ENCODE measurements at regions not wholly inside any gene's neighbourhood (a gene's known extent, or its start where the extent isn't known, plus 50 kb on each side); places are given as distances from the start of the nearest gene placed in this dataset.

DNA sequence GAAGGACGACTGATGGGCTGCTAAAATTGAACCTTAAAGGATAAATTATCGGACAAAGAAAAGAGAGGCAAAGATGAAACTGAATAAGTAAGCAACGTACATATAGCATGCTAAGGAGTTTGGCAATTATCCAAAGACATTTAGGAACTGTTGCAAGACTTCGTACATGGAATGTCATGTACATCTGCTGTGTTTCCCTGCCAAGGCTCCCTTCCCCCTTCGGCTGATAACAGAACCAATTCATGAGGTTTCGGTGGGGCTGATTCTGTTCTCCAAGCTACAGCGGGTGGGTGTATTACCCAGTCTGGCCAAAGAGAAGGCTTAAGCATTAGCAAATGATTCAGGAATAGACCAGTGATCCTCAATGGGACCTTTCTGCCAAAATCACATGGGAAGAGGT lies 190.9 kb upstream of the FREM1 start:
- TF ChIP-seq CTCF (conservative IDR thresholded peaks at IDR 0.05; ENCODE audit: low read depth in 2 of 2) = no peak
- no peak for TF ChIP-seq EZH2phosphoT487 (IDR thresholded peaks at IDR 0.05; ENCODE audit: unreplicated experiment)
- TF ChIP-seq POLR2AphosphoS5 (IDR thresholded peaks at IDR 0.05; ENCODE audit: low read depth) = no peak
- no peak for TF ChIP-seq EZH2 (IDR thresholded peaks at IDR 0.05; ENCODE audit: low read depth, unreplicated experiment)
- no peak for TF ChIP-seq CREB1 (CRISPR knock-in tag; IDR thresholded peaks at IDR 0.05; ENCODE audit: low read depth)
- TF ChIP-seq, protein P1, sequence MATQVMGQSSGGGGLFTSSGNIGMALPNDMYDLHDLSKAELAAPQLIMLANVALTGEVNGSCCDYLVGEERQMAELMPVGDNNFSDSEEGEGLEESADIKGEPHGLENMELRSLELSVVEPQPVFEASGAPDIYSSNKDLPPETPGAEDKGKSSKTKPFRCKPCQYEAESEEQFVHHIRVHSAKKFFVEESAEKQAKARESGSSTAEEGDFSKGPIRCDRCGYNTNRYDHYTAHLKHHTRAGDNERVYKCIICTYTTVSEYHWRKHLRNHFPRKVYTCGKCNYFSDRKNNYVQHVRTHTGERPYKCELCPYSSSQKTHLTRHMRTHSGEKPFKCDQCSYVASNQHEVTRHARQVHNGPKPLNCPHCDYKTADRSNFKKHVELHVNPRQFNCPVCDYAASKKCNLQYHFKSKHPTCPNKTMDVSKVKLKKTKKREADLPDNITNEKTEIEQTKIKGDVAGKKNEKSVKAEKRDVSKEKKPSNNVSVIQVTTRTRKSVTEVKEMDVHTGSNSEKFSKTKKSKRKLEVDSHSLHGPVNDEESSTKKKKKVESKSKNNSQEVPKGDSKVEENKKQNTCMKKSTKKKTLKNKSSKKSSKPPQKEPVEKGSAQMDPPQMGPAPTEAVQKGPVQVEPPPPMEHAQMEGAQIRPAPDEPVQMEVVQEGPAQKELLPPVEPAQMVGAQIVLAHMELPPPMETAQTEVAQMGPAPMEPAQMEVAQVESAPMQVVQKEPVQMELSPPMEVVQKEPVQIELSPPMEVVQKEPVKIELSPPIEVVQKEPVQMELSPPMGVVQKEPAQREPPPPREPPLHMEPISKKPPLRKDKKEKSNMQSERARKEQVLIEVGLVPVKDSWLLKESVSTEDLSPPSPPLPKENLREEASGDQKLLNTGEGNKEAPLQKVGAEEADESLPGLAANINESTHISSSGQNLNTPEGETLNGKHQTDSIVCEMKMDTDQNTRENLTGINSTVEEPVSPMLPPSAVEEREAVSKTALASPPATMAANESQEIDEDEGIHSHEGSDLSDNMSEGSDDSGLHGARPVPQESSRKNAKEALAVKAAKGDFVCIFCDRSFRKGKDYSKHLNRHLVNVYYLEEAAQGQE (IDR thresholded peaks at IDR 0.05; ENCODE audit: unreplicated experiment) = no peak
- no peak for TF ChIP-seq ZNF331 (CRISPR knock-in tag; IDR thresholded peaks at IDR 0.05; ENCODE audit: low read depth)
- TF ChIP-seq JUNB (IDR thresholded peaks at IDR 0.05; ENCODE audit: unreplicated experiment) = no peak
- no peak for TF ChIP-seq NANOG (IDR thresholded peaks at IDR 0.05; ENCODE audit: borderline replicate concordance)
- no peak for TF ChIP-seq STAT1 (IDR thresholded peaks at IDR 0.05; ENCODE audit: unreplicated experiment)
- no peak for TF ChIP-seq ETS1 (IDR thresholded peaks at IDR 0.05)

All from GM23338 (cell line).